Suppressor macrophage treated with lipopolysaccharide for 1 hour (primary cell): ENCODE measurements at regions not wholly inside any gene's neighbourhood (a gene's known extent, or its start where the extent isn't known, plus 50 kb on each side); places are given as distances from the start of the nearest gene placed in this dataset.

Experiments
- DNase-seq, 3 donors: peaks; one replicate each; pipeline ENCODE4 v3.0.0-alpha.2; 2020 to 2022

GRCh38 chrY:15162211-15162610, 637.9 kb downstream of the NLGN4Y start:
- DNase-seq: no peak

GRCh38 chrY:15179890-15180289, 655.6 kb downstream of the NLGN4Y start:
- DNase-seq: no peak

- no peak for DNase-seq
These were observed 704.7 kb downstream of the NLGN4Y start for GRCh38 chrY:15229056-15229455.

GRCh38 chrY:15239596-15240132, 715.3 kb downstream of the NLGN4Y start:
- DNase-seq: no peak

- no peak for DNase-seq
These were observed 735.0 kb downstream of the NLGN4Y start for GRCh38 chrY:15259286-15259685.

GRCh38 chrY:15286572-15286971, 762.2 kb downstream of the NLGN4Y start:
- DNase-seq: no peak

- no peak for DNase-seq
These were observed 765.5 kb downstream of the NLGN4Y start for GRCh38 chrY:15289821-15290220.

- no peak for DNase-seq
These were observed 768.6 kb downstream of the NLGN4Y start for GRCh38 chrY:15292881-15293280.

- DNase-seq: no peak
These were observed 777.5 kb downstream of the NLGN4Y start for GRCh38 chrY:15301879-15302278.

GRCh38 chrY:15312166-15312565, 787.8 kb downstream of the NLGN4Y start:
- DNase-seq: no peak

- DNase-seq: no peak
These were observed 799.9 kb downstream of the NLGN4Y start for GRCh38 chrY:15324189-15324588.

GRCh38 chrY:15325201-15325600, 800.9 kb downstream of the NLGN4Y start:
- DNase-seq: no peak

- DNase-seq: no peak
These were observed 802.3 kb downstream of the NLGN4Y start for GRCh38 chrY:15326673-15327072.

GRCh38 chrY:15328848-15329247, 804.5 kb downstream of the NLGN4Y start:
- no peak for DNase-seq

- DNase-seq: no peak
These were observed 819.2 kb downstream of the NLGN4Y start for GRCh38 chrY:15343522-15343921.

- no peak for DNase-seq
These were observed 821.3 kb downstream of the NLGN4Y start for GRCh38 chrY:15345471-15346155.

- no peak for DNase-seq
These were observed 825.0 kb downstream of the NLGN4Y start for GRCh38 chrY:15349351-15349750.

GRCh38 chrY:15355321-15355720, 831.0 kb downstream of the NLGN4Y start:
- peak in 1 of 3 donors; percentile 1 for DNase-seq

- no peak for DNase-seq
These were observed 836.1 kb downstream of the NLGN4Y start for GRCh38 chrY:15360471-15360870.

- DNase-seq: no peak
These were observed 840.7 kb downstream of the NLGN4Y start for GRCh38 chrY:15364996-15365395.

- no peak for DNase-seq
These were observed 844.5 kb downstream of the NLGN4Y start for GRCh38 chrY:15368786-15369185.

GRCh38 chrY:15385178-15385577, 860.8 kb downstream of the NLGN4Y start:
- DNase-seq: no peak

GRCh38 chrY:15397556-15398280, 873.4 kb downstream of the NLGN4Y start:
- DNase-seq: no peak

- no peak for DNase-seq
These were observed 878.1 kb downstream of the NLGN4Y start for GRCh38 chrY:15402451-15402850.
